Bronchial epithelial cell (primary cell): ENCODE measurements at regions not wholly inside any gene's neighbourhood (a gene's known extent, or its start where the extent isn't known, plus 50 kb on each side); places are given as distances from the start of the nearest gene placed in this dataset.

Experiments
- DNase-seq: peaks from one replicate; pipeline ENCODE4 v3.0.0-alpha.2; 2010; ENCODE audit warnings: low read depth
- FAIRE-seq: peaks from 2 replicates; lab custom pipeline; 2011; peaks lifted over from hg19 to GRCh38; lab: Jason Lieb, UNC
- H3K27me3 ChIP-seq: 2 replicates; pipeline ENCODE4 v1.5.1; 2011; ENCODE audit warnings: low read length; ENCODE audit not compliant: control insufficient read depth, insufficient read depth
- H3K36me3 ChIP-seq: 2 replicates; pipeline ENCODE4 v1.5.1; 2011; ENCODE audit warnings: low read length; ENCODE audit not compliant: control insufficient read depth, insufficient read depth
- H3K4me3 ChIP-seq: 2 replicates; pipeline ENCODE4 v1.5.1; 2011; ENCODE audit warnings: mild to moderate bottlenecking, low read depth, low read length, control low read depth
- TF ChIP-seq, protein P1 (sequence below): IDR thresholded peaks from 2 replicates; pipeline ENCODE4 v1.5.1; 2011; ENCODE audit warnings: mild to moderate bottlenecking, moderate library complexity, low read length, control low read depth, inconsistent platforms; ENCODE audit not compliant: insufficient read depth, severe bottlenecking

DNA sequence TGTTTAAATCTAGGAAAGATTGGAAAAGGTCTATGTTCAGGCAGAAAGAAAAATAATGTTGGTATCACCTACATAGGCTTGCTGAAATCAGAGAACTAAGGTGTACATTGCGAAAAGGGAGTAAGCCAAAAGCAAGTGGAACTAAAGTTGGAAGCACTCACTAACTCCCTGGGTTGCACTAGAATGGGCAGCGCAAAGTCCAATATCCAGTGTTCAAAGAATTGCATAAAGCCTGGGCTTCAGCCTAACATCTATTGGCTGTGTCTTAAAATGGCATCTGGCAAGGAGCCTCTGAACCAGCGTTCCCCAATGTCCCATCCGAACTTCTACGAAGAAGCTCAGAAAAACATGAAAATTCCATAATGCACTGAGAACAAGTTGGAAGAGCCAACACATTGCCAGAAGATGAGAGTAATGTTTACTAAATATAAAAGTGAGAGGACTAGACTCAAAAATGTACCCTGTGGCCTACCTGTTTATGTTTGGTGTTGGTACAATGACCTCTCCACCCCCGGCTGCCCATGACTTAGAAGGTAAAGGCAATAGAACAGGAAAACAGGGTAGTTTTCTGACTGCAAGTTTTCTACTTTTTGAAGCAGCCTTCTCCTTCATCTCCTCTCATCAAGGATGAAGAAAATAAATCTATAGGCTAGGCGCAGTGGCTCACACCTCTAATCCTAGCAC is 275.9 kb upstream of the GHITM start:
- H3K27me3 ChIP-seq: no peaks in the 10 kb centered on the region
- TF ChIP-seq, protein P1, sequence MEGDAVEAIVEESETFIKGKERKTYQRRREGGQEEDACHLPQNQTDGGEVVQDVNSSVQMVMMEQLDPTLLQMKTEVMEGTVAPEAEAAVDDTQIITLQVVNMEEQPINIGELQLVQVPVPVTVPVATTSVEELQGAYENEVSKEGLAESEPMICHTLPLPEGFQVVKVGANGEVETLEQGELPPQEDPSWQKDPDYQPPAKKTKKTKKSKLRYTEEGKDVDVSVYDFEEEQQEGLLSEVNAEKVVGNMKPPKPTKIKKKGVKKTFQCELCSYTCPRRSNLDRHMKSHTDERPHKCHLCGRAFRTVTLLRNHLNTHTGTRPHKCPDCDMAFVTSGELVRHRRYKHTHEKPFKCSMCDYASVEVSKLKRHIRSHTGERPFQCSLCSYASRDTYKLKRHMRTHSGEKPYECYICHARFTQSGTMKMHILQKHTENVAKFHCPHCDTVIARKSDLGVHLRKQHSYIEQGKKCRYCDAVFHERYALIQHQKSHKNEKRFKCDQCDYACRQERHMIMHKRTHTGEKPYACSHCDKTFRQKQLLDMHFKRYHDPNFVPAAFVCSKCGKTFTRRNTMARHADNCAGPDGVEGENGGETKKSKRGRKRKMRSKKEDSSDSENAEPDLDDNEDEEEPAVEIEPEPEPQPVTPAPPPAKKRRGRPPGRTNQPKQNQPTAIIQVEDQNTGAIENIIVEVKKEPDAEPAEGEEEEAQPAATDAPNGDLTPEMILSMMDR: no peak
- H3K36me3 ChIP-seq: no peaks in the 10 kb centered on the region
- DNase-seq: no peak
- H3K4me3 ChIP-seq: no peak overlapping the region
- FAIRE-seq: no peak

DNA sequence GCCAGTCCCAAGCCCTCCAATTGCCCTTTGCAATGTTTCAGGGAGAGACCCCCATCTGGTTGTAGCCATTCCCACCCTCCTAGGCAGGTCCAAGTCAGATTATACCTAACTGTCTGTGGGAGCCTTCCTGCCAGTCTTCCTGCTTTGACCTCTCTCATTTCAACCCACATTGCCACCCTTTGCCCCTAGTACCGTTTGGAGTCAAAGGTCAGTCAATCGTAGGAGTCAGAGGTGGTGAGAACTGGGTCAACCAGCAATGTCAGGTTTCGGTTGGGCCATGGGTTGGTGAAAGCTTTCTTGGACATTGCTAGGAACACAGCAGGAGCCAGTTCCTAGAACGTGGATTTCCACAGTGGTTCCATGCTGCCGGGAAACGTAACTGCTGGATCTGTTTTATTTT is 269.4 kb upstream of the GHITM start:
- no peak for DNase-seq
- Histone ChIP-seq H3K27me3 (no peaks in the 10 kb centered on the region), H3K36me3 (no peaks in the 10 kb centered on the region), H3K4me3 (no peak overlapping the region)
- TF ChIP-seq, protein P1: no peak
- no peak for FAIRE-seq

DNA sequence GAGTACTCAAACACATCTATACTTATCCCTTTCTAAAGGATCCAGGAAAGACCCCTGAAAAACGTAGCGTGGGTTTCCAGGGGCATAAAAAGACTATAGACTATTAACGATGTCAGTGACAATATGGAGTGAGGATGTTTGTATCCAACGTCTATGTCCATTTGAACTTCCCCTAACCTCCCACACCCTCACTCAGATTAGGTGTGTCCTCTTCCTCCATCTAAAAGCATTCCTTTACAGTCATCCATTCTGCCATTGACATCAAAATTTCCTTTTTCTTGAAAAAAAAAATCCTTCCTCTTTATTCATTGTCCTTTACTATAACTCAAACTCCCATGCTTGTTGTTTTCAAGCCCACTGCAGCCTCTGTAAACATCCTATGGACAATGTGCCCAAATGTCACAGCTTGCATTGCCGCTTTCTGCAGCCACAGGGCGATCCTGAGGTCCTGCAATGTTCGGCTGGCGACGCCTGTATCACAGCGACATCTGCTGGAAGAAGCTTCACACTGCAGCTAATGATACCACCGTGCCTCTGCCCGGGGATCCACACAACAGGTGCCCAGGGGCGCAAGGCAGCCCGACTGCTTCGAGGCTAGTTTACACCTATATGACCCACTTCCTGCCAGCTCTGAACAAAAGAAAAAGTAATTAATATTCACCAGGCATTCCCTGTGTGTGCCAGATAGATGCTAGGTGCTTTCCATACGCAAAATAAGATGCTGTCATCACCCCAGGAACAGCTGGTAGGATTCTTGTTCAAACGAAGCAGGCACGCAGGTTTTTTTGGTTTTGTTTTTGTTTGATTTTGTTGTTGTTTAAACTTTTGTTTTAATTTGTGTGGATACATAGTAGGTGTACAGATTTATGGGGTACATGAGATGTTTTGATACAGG is 267.9 kb upstream of the GHITM start:
- FAIRE-seq (no peak), DNase-seq (peak; percentile 51)
- TF ChIP-seq, protein P1: peak; percentile 97
- Histone ChIP-seq H3K27me3 (no peaks in the 10 kb centered on the region), H3K4me3 (no peak overlapping the region), H3K36me3 (no peaks in the 10 kb centered on the region)

DNA sequence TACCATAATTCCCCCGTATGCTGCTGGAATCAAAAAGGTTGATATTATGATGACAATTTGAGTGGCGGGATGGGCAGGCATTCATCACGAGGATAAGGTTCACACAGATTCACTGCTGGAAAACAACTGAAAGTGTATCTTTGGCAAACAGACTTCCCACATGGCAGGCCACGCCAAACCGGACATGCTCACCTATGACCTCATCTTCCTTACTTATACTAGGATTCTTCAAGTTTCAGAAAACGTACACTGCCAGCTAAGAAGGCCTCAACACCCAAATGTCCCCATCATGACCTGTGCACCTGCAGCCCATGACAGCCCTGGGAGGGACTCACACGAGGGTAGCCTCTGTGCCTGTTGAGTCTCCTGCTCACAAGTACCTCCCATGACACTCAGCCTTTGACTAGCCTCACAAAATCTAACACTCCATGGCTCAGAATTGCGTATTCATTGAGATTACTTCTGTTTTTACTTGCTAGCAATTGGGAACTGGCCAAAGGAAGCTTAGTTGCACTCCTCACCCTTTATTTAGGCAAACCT is 259.0 kb upstream of the GHITM start:
- Histone ChIP-seq H3K4me3 (no peak overlapping the region), H3K36me3 (no peaks in the 10 kb centered on the region), H3K27me3 (no peaks in the 10 kb centered on the region)
- TF ChIP-seq, protein P1: no peak
- no peak for DNase-seq
- no peak for FAIRE-seq

DNA sequence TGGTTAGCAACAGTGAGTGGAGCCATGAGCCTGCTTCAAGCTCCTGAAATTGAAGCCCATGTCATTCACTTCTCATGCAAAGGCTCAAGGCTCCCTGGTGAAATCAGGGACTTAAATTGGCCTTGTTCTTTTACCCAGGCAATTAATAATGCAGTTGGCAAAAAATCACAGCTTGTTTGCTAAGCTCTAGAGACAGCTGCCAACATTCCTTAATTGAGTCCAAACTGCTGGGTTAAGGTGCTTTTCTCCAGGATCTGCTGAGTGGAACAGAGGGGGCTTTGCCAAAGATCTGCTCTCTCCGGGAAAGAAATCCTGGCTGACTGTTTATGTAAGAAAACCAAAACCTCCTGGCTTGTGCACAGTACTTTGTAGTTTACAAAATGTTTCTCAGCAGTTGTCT is 257.6 kb upstream of the GHITM start:
- Histone ChIP-seq H3K4me3 (no peak overlapping the region), H3K36me3 (no peaks in the 10 kb centered on the region), H3K27me3 (no peaks in the 10 kb centered on the region)
- no peak for FAIRE-seq
- no peak for DNase-seq
- TF ChIP-seq, protein P1: no peak
